Ishikawa (cell line): ENCODE measurements at regions not wholly inside any gene's neighbourhood (a gene's known extent, or its start where the extent isn't known, plus 50 kb on each side); places are given as distances from the start of the nearest gene placed in this dataset.
A peak's percentile ranks its signal among the peaks of the same experiment; 100 is the strongest.

Experiments used
- CEBPB ChIP-seq: IDR thresholded peaks from 2 replicates; pipeline ENCODE4 v1.6.1; 2012
- CREB1 ChIP-seq: IDR thresholded peaks from 2 replicates; pipeline ENCODE4 v1.6.1; 2012; ENCODE audit warnings: low read depth
- EGR1 ChIP-seq: IDR thresholded peaks from 2 replicates; pipeline ENCODE4 v1.6.1; 2012
- EP300 ChIP-seq: IDR thresholded peaks from 2 replicates; pipeline ENCODE4 v1.6.1; 2012; ENCODE audit warnings: borderline replicate concordance
- FOXM1 ChIP-seq: IDR thresholded peaks from 2 replicates; pipeline ENCODE4 v1.6.1; 2012; ENCODE audit warnings: low read depth, borderline replicate concordance
- NFIC ChIP-seq: IDR thresholded peaks from 2 replicates; pipeline ENCODE4 v1.6.1; 2012
- RAD21 ChIP-seq: IDR thresholded peaks from 2 replicates; pipeline ENCODE4 v1.6.1; 2012; ENCODE audit warnings: low read depth
- REST ChIP-seq: IDR thresholded peaks from 2 replicates; pipeline ENCODE4 v1.6.1; 2012; ENCODE audit warnings: low read depth, mild to moderate bottlenecking
- TAF1 ChIP-seq: IDR thresholded peaks from 2 replicates; pipeline ENCODE4 v1.6.1; 2012; ENCODE audit warnings: low read depth, mild to moderate bottlenecking
- TCF12 ChIP-seq: IDR thresholded peaks from 2 replicates; pipeline ENCODE4 v1.6.1; 2012; ENCODE audit warnings: low read depth
- TEAD4 ChIP-seq: IDR thresholded peaks from 2 replicates; pipeline ENCODE4 v1.6.1; 2012
- USF1 ChIP-seq: IDR thresholded peaks from 2 replicates; pipeline ENCODE4 v1.6.1; 2012
- YY1 ChIP-seq: IDR thresholded peaks from 2 replicates; pipeline ENCODE4 v1.6.1; 2012; ENCODE audit warnings: low read depth
- ZBTB7A ChIP-seq: IDR thresholded peaks from 2 replicates; pipeline ENCODE4 v1.6.1; 2012; ENCODE audit warnings: low read depth
- TF ChIP-seq, protein P1 (sequence below): IDR thresholded peaks from 2 replicates; pipeline ENCODE4 v1.6.1; 2012

DNA sequence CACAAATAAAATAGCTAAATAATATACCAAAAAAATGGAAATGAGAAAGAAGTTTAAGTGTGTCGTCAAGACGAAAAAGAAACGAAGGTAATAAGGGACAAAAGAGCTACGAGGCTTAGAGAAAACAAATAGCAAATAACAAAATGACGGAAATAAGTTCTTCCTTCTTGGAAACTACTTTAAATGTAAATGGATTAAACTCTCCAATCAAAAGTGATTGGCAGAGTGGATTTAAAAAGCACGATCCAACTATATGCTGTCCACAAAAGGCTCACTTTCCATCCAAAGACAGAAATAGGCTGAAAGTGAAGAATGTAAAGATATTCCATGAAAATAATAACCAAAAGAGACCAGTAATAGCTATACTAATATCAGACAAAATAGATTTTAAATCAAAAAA lies 82.4 kb downstream of the DIO3 start:
- no peak for TF ChIP-seq ZBTB7A
- TF ChIP-seq TCF12 = no peak
- TF ChIP-seq USF1 = no peak
- TF ChIP-seq EGR1 = no peak
- TF ChIP-seq REST = no peak
- TF ChIP-seq EP300 = no peak
- no peak for TF ChIP-seq TAF1
- TF ChIP-seq TEAD4 = no peak
- no peak for TF ChIP-seq FOXM1
- TF ChIP-seq NFIC = no peak

DNA sequence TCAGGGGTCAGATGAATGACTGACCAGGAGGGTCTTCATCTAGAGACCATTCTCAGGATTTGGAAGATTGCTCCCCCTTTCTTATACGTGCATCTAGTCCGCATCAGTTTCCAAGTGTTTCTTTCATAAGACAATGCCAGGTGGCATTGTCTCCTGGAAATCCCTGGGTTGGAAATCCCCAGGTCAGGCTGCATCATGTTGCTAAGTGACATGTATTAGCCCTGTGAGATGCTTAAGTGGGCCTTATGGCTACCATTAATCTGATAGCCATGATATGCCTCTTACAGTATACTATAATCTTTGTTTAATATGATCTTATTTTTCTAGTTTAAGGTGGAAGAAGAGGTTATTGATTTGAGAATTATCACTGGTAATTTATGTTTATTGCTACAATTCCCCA lies 92.8 kb downstream of the DIO3 start:
- TF ChIP-seq EP300 = no peak
- no peak for TF ChIP-seq REST
- no peak for TF ChIP-seq CREB1
- TF ChIP-seq RAD21 = no peak
- no peak for TF ChIP-seq TCF12
- TF ChIP-seq YY1 = no peak
- no peak for TF ChIP-seq TAF1
- no peak for TF ChIP-seq USF1
- no peak for TF ChIP-seq NFIC
- no peak for TF ChIP-seq FOXM1
- no peak for TF ChIP-seq CEBPB
- TF ChIP-seq, protein P1, sequence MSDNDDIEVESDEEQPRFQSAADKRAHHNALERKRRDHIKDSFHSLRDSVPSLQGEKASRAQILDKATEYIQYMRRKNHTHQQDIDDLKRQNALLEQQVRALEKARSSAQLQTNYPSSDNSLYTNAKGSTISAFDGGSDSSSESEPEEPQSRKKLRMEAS = no peak
- no peak for TF ChIP-seq ZBTB7A
- TF ChIP-seq EGR1 = no peak
- TF ChIP-seq TEAD4 = no peak

- no peak for TF ChIP-seq TCF12
- no peak for TF ChIP-seq ZBTB7A
- TF ChIP-seq CEBPB = no peak
- TF ChIP-seq TEAD4 = no peak
- no peak for TF ChIP-seq NFIC
- TF ChIP-seq, protein P1 = no peak
- TF ChIP-seq TAF1 = no peak
- TF ChIP-seq EP300 = no peak
- no peak for TF ChIP-seq YY1
Observed at GRCh38 chr14:101657372-101657771, 96.1 kb downstream of the DIO3 start.

- TF ChIP-seq ZBTB7A (no peak), RAD21 (peak; percentile 63)
Observed at GRCh38 chr14:101665478-101666078, 95.9 kb upstream of the PPP2R5C start.

DNA sequence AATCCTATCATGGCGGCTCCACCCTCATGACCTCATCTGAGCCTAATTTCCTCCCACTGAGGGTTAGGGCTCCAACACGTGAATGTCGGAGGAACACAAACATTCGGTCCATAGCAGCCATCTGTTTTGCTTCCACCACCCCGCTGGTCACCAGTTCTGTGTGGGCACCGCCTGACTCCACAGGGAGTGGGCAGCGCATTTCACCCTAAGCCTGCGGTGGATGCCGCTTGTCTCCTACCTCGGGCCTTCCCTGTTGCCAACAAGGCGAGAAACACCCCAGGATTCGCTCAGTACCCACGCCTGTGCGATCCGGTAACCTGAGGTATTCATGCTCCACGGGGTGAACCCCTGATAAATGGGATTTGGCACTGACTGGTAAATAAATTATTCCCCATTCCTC lies 95.2 kb upstream of the PPP2R5C start:
- TF ChIP-seq CREB1 (no peak), RAD21 (no peak), NFIC (no peak), REST (no peak), YY1 (no peak), EGR1 (no peak), TAF1 (no peak), FOXM1 (no peak)
